GM12873 (cell line): ENCODE measurements at regions not wholly inside any gene's neighbourhood (a gene's known extent, or its start where the extent isn't known, plus 50 kb on each side); places are given as distances from the start of the nearest gene placed in this dataset.
A peak's percentile ranks its signal among the peaks of the same experiment; 100 is the strongest.

Experiments used
- CTCF ChIP-seq: IDR thresholded peaks from 2 replicates; pipeline ENCODE4 v1.5.1; 2012; ENCODE audit warnings: low read depth, mild to moderate bottlenecking, moderate library complexity, low read length, control low read depth; ENCODE audit not compliant: insufficient read depth; ENCODE audit errors: missing control alignments

GRCh38 chr12:65556676-65557437, 267.4 kb upstream of the HMGA2 start:
- TF ChIP-seq CTCF, result peak; percentile 94

- TF ChIP-seq CTCF, result no peak
Measured at GRCh38 chr12:65557438-65558181, 266.7 kb upstream of the HMGA2 start.

GRCh38 chr12:65560286-65560685, 264.0 kb upstream of the HMGA2 start:
- TF ChIP-seq CTCF, result no peak

- no peak for TF ChIP-seq CTCF
Measured at GRCh38 chr12:65561798-65562382, 262.4 kb upstream of the HMGA2 start.

- no peak for TF ChIP-seq CTCF
Measured at GRCh38 chr12:65565601-65566560, 258.4 kb upstream of the HMGA2 start.

- TF ChIP-seq CTCF, result no peak
Measured at GRCh38 chr12:65566751-65567150, 257.5 kb upstream of the HMGA2 start.
